H1 (cell line): ENCODE measurements at regions not wholly inside any gene's neighbourhood (a gene's known extent, or its start where the extent isn't known, plus 50 kb on each side); places are given as distances from the start of the nearest gene placed in this dataset.

Experiments
- CTCF ChIA-PET: fragments of 300-600 bp; sonication (Branson Sonifier 250); formaldehyde crosslinking; loops from one replicate; lab custom pipeline; 2021; ENCODE audit not compliant: partially characterized antibody; lab: Charles Lee
- POLR2A ChIA-PET: fragments of 300-600 bp; sonication (Branson Sonifier 250); formaldehyde crosslinking; loops from one replicate; lab custom pipeline; 2021; ENCODE audit warnings: inconsistent platforms; ENCODE audit not compliant: partially characterized antibody; lab: Charles Lee
- DNase-seq, 2 experiments: peaks; one replicate each; pipeline versions ENCODE4 v3.0.0 to v3.0.0-alpha.2; 2010 to 2022; ENCODE audit warnings: low spot score in 2 of 2, low read depth in 1 of 2, mixed read lengths in 1 of 2
- FAIRE-seq: peaks from 2 replicates; lab custom pipeline; 2011; peaks lifted over from hg19 to GRCh38; lab: Jason Lieb, UNC
- H2AFZ ChIP-seq: 2 replicates; pipeline ENCODE4 v1.8.1; 2012; ENCODE audit warnings: low read length, inconsistent platforms
- H2AK5ac ChIP-seq: 2 replicates; pipeline ENCODE4 v1.6.1; 2013; ENCODE audit warnings: low read depth, low read length
- H2BK120ac ChIP-seq: replicated peaks from 2 replicates; pipeline ENCODE3; 2013; ENCODE audit warnings: low read depth, low read length, inconsistent platforms
- H2BK12ac ChIP-seq: 2 replicates; pipeline ENCODE4 v1.6.1; 2013; ENCODE audit warnings: low read depth, low read length
- H2BK15ac ChIP-seq: 2 replicates; pipeline ENCODE4 v1.6.1; 2013; ENCODE audit warnings: low read length
- H2BK20ac ChIP-seq: 2 replicates; pipeline ENCODE4 v1.6.1; 2013; ENCODE audit warnings: low read length
- H2BK5ac ChIP-seq: 2 replicates; pipeline ENCODE4 v1.6.1; 2013; ENCODE audit warnings: low read depth, low read length
- H3K14ac ChIP-seq: 2 replicates; pipeline ENCODE4 v1.6.1; 2013; ENCODE audit warnings: inconsistent platforms; ENCODE audit not compliant: insufficient read length
- H3K18ac ChIP-seq: 2 replicates; pipeline ENCODE4 v1.6.1; 2013; ENCODE audit warnings: low read length; ENCODE audit errors: extremely low read depth
- H3K23ac ChIP-seq: 2 replicates; pipeline ENCODE4 v1.6.1; 2013; ENCODE audit warnings: inconsistent platforms; ENCODE audit not compliant: insufficient read length
- H3K23me2 ChIP-seq: 2 replicates; pipeline ENCODE4 v1.6.1; 2013; ENCODE audit warnings: low read depth, low read length
- H3K27ac ChIP-seq: 2 replicates; pipeline ENCODE4 v1.6.1; 2011; ENCODE audit warnings: low read depth, low read length, inconsistent platforms
- H3K27me3 ChIP-seq, 4 experiments: replicated peaks in 1 of 4; 1 replicate in 1 of 4; 2 replicates in 3 of 4; pipeline versions ENCODE4 v1.6.1 to v1.8.1; 2011 to 2013; ENCODE audit warnings: low read length in 3 of 4, mild to moderate bottlenecking in 3 of 4, inconsistent platforms in 2 of 4, mixed read lengths in 2 of 4, moderate library complexity in 1 of 4; ENCODE audit not compliant: control insufficient read depth in 3 of 4, insufficient read depth in 3 of 4; ENCODE audit errors: extremely low read depth in 1 of 4
- H3K36me3 ChIP-seq, 4 experiments: 2 replicates each; pipeline versions ENCODE4 v1.6.1 to v1.8.1; 2011 to 2013; ENCODE audit warnings: mild to moderate bottlenecking in 4 of 4, low read length in 3 of 4, moderate library complexity in 2 of 4, control low read depth in 1 of 4, inconsistent platforms in 1 of 4; ENCODE audit not compliant: insufficient read depth in 4 of 4, control insufficient read depth in 2 of 4
- H3K4ac ChIP-seq: replicated peaks from 2 replicates; pipeline ENCODE3; 2013; ENCODE audit warnings: low read length, low read depth, mixed read lengths, inconsistent platforms; ENCODE audit not compliant: insufficient read length
- H3K4me1 ChIP-seq, 4 experiments: replicated peaks in 1 of 4; 1 replicate in 1 of 4; 2 replicates in 3 of 4; pipeline versions ENCODE4 v1.6.1 to v1.8.1; 2011 to 2013; ENCODE audit warnings: low read length in 3 of 4, inconsistent platforms in 2 of 4, mixed read lengths in 1 of 4; ENCODE audit not compliant: insufficient read depth in 4 of 4, control insufficient read depth in 3 of 4
- H3K4me2 ChIP-seq, 2 experiments: 2 replicates each; pipeline versions ENCODE4 v1.6.1 to v1.8.1; 2011 to 2013; ENCODE audit warnings: low read depth in 2 of 2, low read length in 2 of 2, control low read depth in 1 of 2, inconsistent platforms in 1 of 2, mild to moderate bottlenecking in 1 of 2; ENCODE audit not compliant: insufficient read depth in 1 of 2
- H3K4me3 ChIP-seq, 4 experiments: fragments of 200-600, 300-600 bp in 1 of 4; sonication (generic), shearing (Covaris generic), sonication (Bioruptor Twin) in 1 of 4; 2 replicates each; pipeline versions ENCODE4 v1.5.1 to v1.8.1; 2011 to 2016; ENCODE audit warnings: low read length in 4 of 4, low read depth in 3 of 4, control low read depth in 2 of 4, inconsistent platforms in 2 of 4, mild to moderate bottlenecking in 2 of 4, mixed read lengths in 1 of 4, moderate library complexity in 1 of 4; ENCODE audit not compliant: insufficient read depth in 2 of 4; ENCODE audit errors: extremely low read depth in 1 of 4
- H3K56ac ChIP-seq: replicated peaks from 2 replicates; pipeline ENCODE3; 2013; ENCODE audit warnings: low read depth, mild to moderate bottlenecking, mixed read lengths, low read length, inconsistent platforms; ENCODE audit not compliant: insufficient read length
- H3K79me1 ChIP-seq: 2 replicates; pipeline ENCODE4 v1.6.1; 2013; ENCODE audit warnings: low read depth, low read length, control low read depth
- H3K79me2 ChIP-seq, 2 experiments: 2 replicates each; pipeline versions ENCODE4 v1.6.1 to v1.8.1; 2012 to 2013; ENCODE audit warnings: low read length in 2 of 2, mild to moderate bottlenecking in 2 of 2, inconsistent platforms in 1 of 2; ENCODE audit not compliant: insufficient read depth in 2 of 2, control insufficient read depth in 1 of 2
- H3K9ac ChIP-seq, 4 experiments: replicated peaks in 1 of 4; 1 replicate in 1 of 4; 2 replicates in 3 of 4; pipeline versions ENCODE4 v1.6.1 to v1.8.1; 2011 to 2013; ENCODE audit warnings: low read depth in 3 of 4, low read length in 3 of 4, control low read depth in 2 of 4, mild to moderate bottlenecking in 2 of 4, moderate library complexity in 2 of 4, inconsistent platforms in 1 of 4; ENCODE audit errors: extremely low read depth in 1 of 4
- H3K9me3 ChIP-seq, 2 experiments: 2 replicates each; pipeline versions ENCODE4 v1.6.1 to v1.8.1; 2012 to 2013; ENCODE audit warnings: mild to moderate bottlenecking in 2 of 2, moderate library complexity in 2 of 2, control low read depth in 1 of 2, inconsistent platforms in 1 of 2, low read depth in 1 of 2, low read length in 1 of 2, mixed read lengths in 1 of 2; ENCODE audit not compliant: insufficient read depth in 2 of 2
- H4K20me1 ChIP-seq, 2 experiments: replicated peaks in 1 of 2; 2 replicates each; pipeline versions ENCODE3 to v1.8.1; 2011 to 2013; ENCODE audit warnings: inconsistent platforms in 2 of 2, low read length in 2 of 2, mild to moderate bottlenecking in 1 of 2; ENCODE audit not compliant: insufficient read depth in 2 of 2, control insufficient read depth in 1 of 2
- H4K5ac ChIP-seq: 2 replicates; pipeline ENCODE4 v1.6.1; 2013; ENCODE audit warnings: low read length, low read depth, mixed read lengths, inconsistent platforms; ENCODE audit not compliant: insufficient read length
- H4K8ac ChIP-seq: 2 replicates; pipeline ENCODE4 v1.8.0; 2013; ENCODE audit warnings: mild to moderate bottlenecking, moderate library complexity, low read length, inconsistent platforms; ENCODE audit not compliant: insufficient read depth; ENCODE audit errors: extremely low read depth
- H4K91ac ChIP-seq: replicated peaks from 2 replicates; pipeline ENCODE3; 2013; ENCODE audit warnings: low read length, mixed read lengths, inconsistent platforms; ENCODE audit not compliant: insufficient read length
- BACH1 ChIP-seq: IDR thresholded peaks from 2 replicates; pipeline ENCODE4 v1.6.1; 2012; ENCODE audit warnings: low read length, improper control_type of control experiment
- EP300 ChIP-seq, 2 experiments: IDR thresholded peaks; 1 replicate in 1 of 2; 2 replicates in 1 of 2; pipeline ENCODE4 v1.6.1; 2011 to 2012; ENCODE audit warnings: low read depth in 2 of 2, low read length in 2 of 2, mild to moderate bottlenecking in 2 of 2, borderline replicate concordance in 1 of 2, inconsistent platforms in 1 of 2, moderate library complexity in 1 of 2
- HDAC2 ChIP-seq, 2 experiments: fragments of 300-600 bp in 1 of 2; sonication (generic) in 1 of 2; IDR thresholded peaks; 2 replicates each; pipeline ENCODE4 v1.6.1; 2011 to 2012; ENCODE audit warnings: low read depth in 2 of 2, low read length in 2 of 2, mild to moderate bottlenecking in 2 of 2, moderate library complexity in 2 of 2, borderline replicate concordance in 1 of 2, inconsistent platforms in 1 of 2
- KDM1A ChIP-seq: fragments of 200-600, 300-600 bp; sonication (generic); IDR thresholded peaks from 2 replicates; pipeline ENCODE4 v1.7.1; 2016; ENCODE audit warnings: mild to moderate bottlenecking, low read length, borderline replicate concordance
- PHF8 ChIP-seq: fragments of 200-600 bp; sonication (generic); conservative IDR thresholded peaks from 2 replicates; pipeline ENCODE4 v1.7.1; 2012; ENCODE audit warnings: low read depth, mild to moderate bottlenecking, inconsistent platforms, low read length, moderate library complexity
- RBBP5 ChIP-seq: IDR thresholded peaks from 2 replicates; pipeline ENCODE4 v1.7.1; 2012; ENCODE audit warnings: low read depth, mild to moderate bottlenecking, inconsistent platforms, low read length, moderate library complexity, borderline replicate concordance
- TCF12 ChIP-seq: IDR thresholded peaks from 2 replicates; pipeline ENCODE4 v1.6.1; 2011; ENCODE audit warnings: low read depth, mild to moderate bottlenecking, low read length
- ZNF274 ChIP-seq: IDR thresholded peaks from 2 replicates; pipeline ENCODE4 v1.7.0; 2012; ENCODE audit warnings: low read length, borderline replicate concordance; ENCODE audit errors: extremely low read depth
- WGBS, 2 experiments: shearing (Covaris generic) in 1 of 2; methylation state at CpG; one replicate each; pipeline versions ENCODE4 v1.1.6 to v1.1.7; 2013 to 2015; ENCODE audit warnings: low lambda C conversion rate in 2 of 2, mixed read lengths in 2 of 2, inconsistent platforms in 1 of 2, low coverage in 1 of 2, missing lambda C conversion rate in 1 of 2; ENCODE audit not compliant: insufficient replicate concordance in 2 of 2, insufficient coverage in 1 of 2, insufficient read length in 1 of 2; ENCODE audit errors: extremely low coverage in 1 of 2, missing lambda C conversion rate in 1 of 2; 5-methylcytosine and 5-hydroxymethylcytosine counted together

DNA sequence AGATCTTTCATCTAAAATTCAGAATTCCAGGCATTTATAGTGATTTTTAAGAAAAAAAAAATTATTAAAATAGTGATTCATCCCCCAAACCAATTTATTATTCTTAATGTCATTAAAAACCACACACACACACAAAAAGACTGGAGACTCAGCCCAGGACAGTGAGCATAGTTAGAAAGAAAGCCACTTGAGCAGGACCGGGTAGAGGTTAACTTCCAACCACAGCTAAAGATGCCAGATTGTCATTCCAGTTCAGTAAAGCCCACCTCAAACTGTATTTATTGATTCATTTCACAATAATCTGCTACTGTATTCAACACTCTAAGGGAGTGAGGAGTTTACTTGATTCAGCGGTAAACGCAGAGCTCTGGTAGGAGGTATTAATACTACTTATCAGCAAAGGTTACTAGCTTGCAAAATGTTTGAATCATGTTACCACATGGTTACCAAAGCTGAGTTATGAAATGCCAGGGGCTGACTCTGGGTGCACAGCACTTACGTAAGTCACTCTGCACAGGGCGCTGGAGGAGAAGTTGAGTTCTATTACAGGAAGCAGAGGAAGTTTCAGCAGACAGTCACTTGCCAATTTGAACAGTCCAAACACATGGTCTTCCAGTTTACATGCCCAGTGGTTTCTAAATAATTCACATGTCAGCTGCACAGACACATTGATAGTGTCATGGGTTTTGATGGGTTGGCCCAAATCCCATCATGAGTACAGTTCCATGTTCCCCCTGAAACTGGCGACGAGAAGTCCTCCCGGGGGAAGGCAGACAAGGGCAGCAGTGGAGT lies 64.6 kb downstream of the KLF6 start:
- Histone ChIP-seq H3K18ac (no peak overlapping the region), H4K91ac (no peak overlapping the region), H3K27ac (no peak overlapping the region), H2BK120ac (no peak overlapping the region), H3K4ac (no peak overlapping the region), H2BK12ac (no peak overlapping the region), H2BK15ac (no peak overlapping the region), H2AK5ac (no peak overlapping the region), H3K4me1 (no peaks in the 10 kb centered on the region), H3K23me2 (no peaks in the 10 kb centered on the region), H3K23ac (no peak overlapping the region), H2BK5ac (no peak overlapping the region), H3K79me2 (no peaks in the 10 kb centered on the region), H3K9ac (no peak overlapping the region), H3K4me2 (no peak overlapping the region), H4K8ac (no peak overlapping the region), H2AFZ (no peak overlapping the region), H3K9me3 (no peaks in the 10 kb centered on the region), H3K79me1 (no peaks in the 10 kb centered on the region), H3K4me3 (no peak overlapping the region), H4K5ac (no peak overlapping the region), H3K14ac (no peak overlapping the region), H3K56ac (no peak overlapping the region), H3K36me3 (no peaks in the 10 kb centered on the region), H4K20me1 (no peaks in the 10 kb centered on the region), H2BK20ac (no peak overlapping the region), H3K27me3 (no peaks in the 10 kb centered on the region)
- FAIRE-seq, result no peak
- no peak for DNase-seq
- TF ChIP-seq PHF8 (no peak), ZNF274 (no peak), TCF12 (no peak), RBBP5 (no peak), KDM1A (no peak), BACH1 (no peak), HDAC2 (IDR thresholded peaks at IDR 0.05; ENCODE audit: borderline replicate concordance in 1 of 2, low read depth in 2 of 2, low read length in 2 of 2) (no peak), EP300 (IDR thresholded peaks at IDR 0.05; ENCODE audit: borderline replicate concordance in 1 of 2, low read depth in 2 of 2, low read length in 2 of 2) (no peak)
- ChIA-PET POLR2A (no interaction called here), CTCF (no interaction called here)
- WGBS, 2 experiments, result 90% methylated on average over 8 of the region's 8 CpGs; no CpG with 5 or more reads in 1 of the 2 experiments
